Osteoblast (primary cell): ENCODE measurements at regions not wholly inside any gene's neighbourhood (a gene's known extent, or its start where the extent isn't known, plus 50 kb on each side); places are given as distances from the start of the nearest gene placed in this dataset.
"Not testable (repeated sequence)": the region's sequence is repeated elsewhere in the genome, so short reads cannot be mapped to it uniquely, and the experiment has no call there.

Source experiments
- DNase-seq: peaks from one replicate; pipeline ENCODE4 v3.0.0; 2011; ENCODE audit warnings: low spot score, mixed read lengths; ENCODE audit not compliant: insufficient read length; ENCODE audit errors: missing footprints
- H2AFZ ChIP-seq: 2 replicates; pipeline ENCODE4 v1.6.0; 2011; ENCODE audit warnings: mild to moderate bottlenecking, low read length
- H3K27ac ChIP-seq: 2 replicates; pipeline ENCODE4 v1.5.1; 2011; ENCODE audit warnings: mild to moderate bottlenecking, low read depth, low read length, moderate library complexity
- H3K27me3 ChIP-seq: 2 replicates; pipeline ENCODE4 v1.6.0; 2012; ENCODE audit warnings: mild to moderate bottlenecking, control low read depth, inconsistent platforms, low read length, moderate library complexity; ENCODE audit not compliant: insufficient read depth
- H3K36me3 ChIP-seq: 2 replicates; pipeline ENCODE4 v1.5.1; 2011; ENCODE audit warnings: mild to moderate bottlenecking, low read length, control low read depth, moderate library complexity; ENCODE audit not compliant: insufficient read depth
- H3K4me1 ChIP-seq: 2 replicates; pipeline ENCODE4 v1.5.1; 2011; ENCODE audit warnings: mild to moderate bottlenecking, low read length, control low read depth, moderate library complexity; ENCODE audit not compliant: insufficient read depth
- H3K4me2 ChIP-seq: 2 replicates; pipeline ENCODE4 v1.6.0; 2011; ENCODE audit warnings: mild to moderate bottlenecking, low read length; ENCODE audit not compliant: insufficient read depth
- H3K4me3 ChIP-seq: fragments of 200-600 bp; sonication (generic); 3 replicates; pipeline ENCODE4 v1.5.1; 2012; ENCODE audit warnings: mild to moderate bottlenecking, low read length, inconsistent platforms; ENCODE audit not compliant: insufficient read depth
- H3K79me2 ChIP-seq: 2 replicates; pipeline ENCODE4 v1.6.0; 2012; ENCODE audit warnings: mild to moderate bottlenecking, low read length, control low read depth, inconsistent platforms; ENCODE audit not compliant: insufficient read depth
- H3K9me3 ChIP-seq: 2 replicates; pipeline ENCODE4 v1.5.1; 2011; ENCODE audit warnings: low read depth, low read length, control low read depth
- H4K20me1 ChIP-seq: 2 replicates; pipeline ENCODE4 v1.6.0; 2012; ENCODE audit warnings: mild to moderate bottlenecking, low read length, control low read depth; ENCODE audit not compliant: insufficient read depth
- CTCF ChIP-seq: IDR thresholded peaks from 2 replicates; pipeline ENCODE4 v1.5.1; 2011; ENCODE audit warnings: mild to moderate bottlenecking, low read depth, low read length, moderate library complexity; ENCODE audit errors: extremely low read depth

GRCh38 chr2:238525990-238526389 lies 99.3 kb downstream of the ASB1 start:
- no peaks in the 10 kb centered on the region for H3K36me3 ChIP-seq
- no peaks in the 10 kb centered on the region for H3K27me3 ChIP-seq
- H3K79me2 ChIP-seq: peaks cover 2% of the 10 kb centered on the region
- no peak overlapping the region for H2AFZ ChIP-seq
- no peak overlapping the region for H3K4me2 ChIP-seq
- H3K4me1 ChIP-seq: peaks cover 4% of the 10 kb centered on the region
- peak; percentile 54 for DNase-seq
- no peak for TF ChIP-seq CTCF
- no peak overlapping the region for H3K4me3 ChIP-seq
- H4K20me1 ChIP-seq: no peaks in the 10 kb centered on the region
- H3K9me3 ChIP-seq: no peaks in the 10 kb centered on the region
- H3K27ac ChIP-seq: no peak overlapping the region

DNA sequence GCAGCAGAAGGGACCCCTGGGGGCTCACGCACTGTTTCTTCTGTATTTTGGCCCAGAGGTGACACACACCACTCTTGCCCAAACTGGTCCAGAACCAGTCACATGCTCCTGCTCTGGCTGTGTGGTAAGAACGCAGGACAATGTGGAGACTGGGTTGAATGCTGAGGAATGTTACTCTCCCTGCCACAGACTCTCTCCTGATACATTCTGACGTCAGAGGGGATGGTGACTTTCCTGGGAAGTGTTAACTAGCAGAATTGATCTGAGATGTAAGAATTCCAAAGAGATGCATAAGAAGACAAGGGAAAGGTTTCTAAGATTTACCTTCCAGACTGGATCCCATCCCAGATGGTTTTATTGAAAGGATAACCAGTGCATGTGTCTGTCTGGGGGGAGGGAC lies 100.8 kb downstream of the ASB1 start:
- peaks cover 3% of the 10 kb centered on the region for H3K9me3 ChIP-seq
- H3K27ac ChIP-seq: peak overlapping the region; percentile 66
- H3K79me2 ChIP-seq: no peaks in the 10 kb centered on the region
- no peak overlapping the region for H3K4me2 ChIP-seq
- H3K27me3 ChIP-seq: no peaks in the 10 kb centered on the region
- no peak overlapping the region for H2AFZ ChIP-seq
- no peak overlapping the region for H3K4me3 ChIP-seq
- no peaks in the 10 kb centered on the region for H3K36me3 ChIP-seq
- no peak for TF ChIP-seq CTCF
- peak; percentile 95 for DNase-seq
- H4K20me1 ChIP-seq: no peaks in the 10 kb centered on the region
- H3K4me1 ChIP-seq: peaks cover 4% of the 10 kb centered on the region

DNA sequence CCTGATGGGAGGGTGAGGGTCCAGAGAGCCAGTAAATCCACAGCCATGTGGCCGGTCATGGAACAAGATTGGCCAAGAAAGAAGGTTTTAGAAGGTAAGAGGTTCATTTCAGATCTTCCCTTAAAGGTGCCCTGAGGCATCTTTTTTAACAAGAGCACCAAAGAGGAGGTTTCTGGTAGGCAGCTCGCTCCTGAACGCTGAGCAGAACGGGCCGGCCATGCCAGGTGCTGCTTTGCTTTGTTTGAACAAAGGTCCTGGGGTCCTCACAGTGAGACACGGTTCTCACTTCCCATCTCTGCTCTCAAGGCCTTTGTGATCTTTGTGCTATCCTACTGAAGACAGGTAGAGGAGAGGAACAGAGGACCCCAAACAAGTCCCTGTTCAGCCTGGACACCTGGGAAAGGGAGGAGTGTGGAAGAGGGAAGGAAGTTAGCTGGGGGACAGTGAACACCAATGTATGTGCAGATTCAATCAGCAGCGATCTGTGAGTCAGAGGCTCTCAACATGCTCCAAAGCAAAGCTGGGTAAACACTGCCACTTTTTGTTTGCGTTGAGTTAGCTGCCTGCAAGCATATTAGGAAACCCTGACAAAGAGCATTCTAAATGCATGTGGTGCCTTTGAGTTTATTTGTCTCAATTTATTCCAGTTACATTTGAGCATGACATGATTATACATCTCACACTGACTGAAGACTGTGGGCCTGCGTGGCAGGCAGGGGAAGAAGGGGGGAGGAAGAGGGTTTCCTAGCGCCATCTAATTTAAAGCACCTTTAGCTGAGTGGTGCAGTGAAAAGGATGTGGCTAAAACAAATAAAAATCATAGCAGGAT lies 102.4 kb downstream of the ASB1 start:
- TF ChIP-seq CTCF: peak; percentile 9
- H3K27ac ChIP-seq: no peak overlapping the region
- DNase-seq: peak; percentile 80
- no peaks in the 10 kb centered on the region for H3K36me3 ChIP-seq
- H3K4me2 ChIP-seq: no peak overlapping the region
- H3K4me1 ChIP-seq: peaks cover 4% of the 10 kb centered on the region
- H4K20me1 ChIP-seq: no peaks in the 10 kb centered on the region
- peaks cover 3% of the 10 kb centered on the region for H3K9me3 ChIP-seq
- no peak overlapping the region for H2AFZ ChIP-seq
- no peaks in the 10 kb centered on the region for H3K27me3 ChIP-seq
- H3K4me3 ChIP-seq: no peak overlapping the region
- H3K79me2 ChIP-seq: no peaks in the 10 kb centered on the region

DNA sequence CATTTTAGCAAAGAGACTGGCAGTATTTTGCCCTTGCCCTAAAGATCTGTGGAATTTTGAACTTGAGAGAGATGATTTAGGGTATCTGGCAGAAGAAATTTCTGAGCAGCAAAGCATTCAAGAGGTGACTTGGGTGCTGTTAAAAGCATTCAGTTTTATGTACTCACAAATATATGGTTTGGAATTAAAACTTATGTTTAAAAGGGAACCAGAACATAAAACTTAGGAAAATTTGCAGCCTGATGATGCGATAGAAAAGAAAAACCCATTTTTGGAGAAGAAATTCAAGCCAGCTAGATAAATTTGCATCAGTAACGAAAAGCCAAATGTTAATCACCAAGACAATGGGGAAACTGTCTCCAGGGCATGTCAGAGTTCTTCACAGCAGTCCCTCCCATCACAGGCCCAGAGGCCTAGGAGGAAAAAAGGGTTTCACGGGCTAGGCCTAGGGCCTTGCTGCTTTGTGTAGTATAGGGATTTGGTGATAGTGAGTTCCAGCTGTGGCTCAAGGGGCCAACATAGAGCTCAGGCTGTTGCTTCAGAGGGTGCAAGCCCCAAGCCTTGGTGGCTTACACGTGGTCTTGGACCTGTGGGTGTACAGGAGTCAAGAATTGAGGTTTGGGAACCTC lies 104.4 kb downstream of the ASB1 start:
- not testable (repeated sequence) for H3K27ac ChIP-seq, H3K4me3 ChIP-seq, H3K9me3 ChIP-seq, H3K79me2 ChIP-seq, H2AFZ ChIP-seq, H4K20me1 ChIP-seq, H3K4me1 ChIP-seq, DNase-seq, H3K36me3 ChIP-seq, H3K27me3 ChIP-seq, H3K4me2 ChIP-seq

GRCh38 chr2:238543732-238544131 lies 117.0 kb downstream of the ASB1 start:
- not testable (repeated sequence) for H3K4me2 ChIP-seq, H3K4me3 ChIP-seq, H3K27me3 ChIP-seq, DNase-seq, H3K9me3 ChIP-seq, H4K20me1 ChIP-seq, H3K79me2 ChIP-seq, H2AFZ ChIP-seq, H3K36me3 ChIP-seq, H3K4me1 ChIP-seq, H3K27ac ChIP-seq
